COR-L47 (cell line): ENCODE measurements at regions not wholly inside any gene's neighbourhood (a gene's known extent, or its start where the extent isn't known, plus 50 kb on each side); places are given as distances from the start of the nearest gene placed in this dataset.

ENCODE experiments used
- DNase-seq: peaks from one replicate; lab custom pipeline; 2025; lab: John Stamatoyannopoulos, UW

DNA sequence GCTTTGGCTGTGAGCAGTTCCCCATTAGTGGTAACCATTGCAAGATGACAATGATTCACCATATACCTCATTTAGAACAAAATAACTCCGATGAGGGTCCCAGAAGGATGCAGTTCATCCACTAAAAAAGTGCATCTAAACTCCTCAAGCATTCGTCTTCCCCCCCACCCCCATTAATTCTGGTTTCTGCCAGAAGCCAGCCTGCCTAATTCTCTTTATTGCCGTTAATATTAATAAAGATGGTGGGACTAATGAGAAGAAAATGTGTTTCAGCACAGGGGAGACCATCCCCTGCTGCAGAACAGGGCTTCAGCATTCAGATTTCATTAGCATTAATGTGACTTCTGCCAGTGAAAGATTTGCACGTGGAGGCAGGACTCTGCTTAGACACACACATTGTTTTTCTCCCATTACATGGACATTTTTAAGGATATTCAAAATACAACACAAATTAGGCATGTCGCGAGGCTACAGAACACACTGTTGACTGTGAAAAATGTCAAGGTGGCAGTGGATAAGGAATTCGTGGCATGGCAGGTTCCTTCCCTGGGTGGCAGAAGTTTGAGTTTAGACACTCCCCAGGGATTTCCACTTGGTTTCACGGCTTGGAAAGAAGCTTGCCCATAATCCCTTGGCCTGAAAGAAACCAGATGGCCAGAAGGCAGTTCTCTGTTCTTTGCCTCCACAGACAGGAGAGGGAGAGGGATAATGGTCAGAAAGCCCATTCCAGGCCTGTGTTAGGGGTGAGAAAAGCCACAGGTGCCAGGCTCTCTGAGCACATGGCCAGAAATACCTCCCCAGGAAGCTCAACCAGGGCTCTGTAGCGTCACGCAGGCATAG, 236.5 kb downstream of the FOXO1 start:
- no peak for DNase-seq

DNA sequence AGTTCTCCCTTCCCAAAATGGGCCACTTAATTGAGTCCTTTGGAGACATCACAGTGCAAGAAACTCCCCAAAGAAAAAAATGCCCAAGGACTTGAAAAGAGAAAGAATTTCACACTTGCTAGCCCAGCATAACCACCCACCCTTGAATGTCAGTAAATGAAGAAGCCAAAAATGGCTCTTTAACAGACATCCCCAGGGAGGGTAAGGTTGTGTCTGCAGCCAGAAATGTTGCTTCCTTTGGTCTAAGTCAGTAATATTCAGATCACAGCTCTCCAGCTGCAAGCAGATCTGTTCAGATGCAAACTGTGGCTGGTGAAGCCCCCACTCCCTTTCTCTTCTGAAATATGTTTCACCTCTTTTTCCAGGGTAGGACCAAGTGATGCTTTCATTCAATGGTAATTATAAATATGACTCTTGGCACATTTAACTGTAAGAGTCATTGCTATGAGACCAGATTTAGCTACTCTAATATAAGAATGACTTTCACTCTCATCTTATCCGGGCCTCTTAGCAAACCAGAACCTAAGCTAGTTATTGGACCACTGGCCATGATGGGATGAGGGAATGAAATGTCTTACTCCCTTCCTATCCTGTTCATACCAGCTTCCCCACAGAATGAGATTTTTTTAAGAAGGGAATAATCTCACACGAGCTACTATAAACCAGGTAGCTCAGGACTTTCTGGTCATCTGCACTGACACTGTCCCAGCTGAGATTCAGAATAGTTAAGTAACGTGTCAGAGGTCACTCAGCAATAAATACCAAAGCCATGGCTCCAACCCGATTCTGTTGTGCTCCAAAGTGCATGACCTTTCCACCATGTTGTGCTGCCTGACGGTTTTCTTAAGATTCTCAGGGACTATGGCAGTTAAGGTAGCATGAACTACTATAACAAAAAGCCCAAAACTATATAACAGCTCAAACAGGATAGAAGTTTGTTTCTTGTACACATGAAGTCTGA, 234.1 kb downstream of the FOXO1 start:
- no peak for DNase-seq

DNA sequence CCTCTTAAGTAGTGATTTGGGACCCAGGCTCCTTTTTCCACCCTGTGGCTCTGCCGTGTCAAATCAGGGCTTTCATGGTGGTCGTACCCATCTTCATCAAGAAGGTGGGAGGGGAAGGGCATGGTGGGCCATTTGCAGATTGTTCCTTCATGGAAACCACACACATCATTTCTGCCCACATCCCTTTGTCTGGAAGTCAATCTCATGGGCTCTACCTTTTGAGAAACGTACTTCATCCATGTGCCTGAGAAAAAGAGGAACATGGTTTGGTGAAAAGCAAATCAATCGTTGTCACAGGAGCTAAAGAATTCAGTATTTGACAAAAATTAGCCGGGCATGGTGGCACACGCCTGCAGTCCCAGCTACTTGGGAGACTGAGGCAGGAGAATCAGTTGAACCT, 233.4 kb downstream of the FOXO1 start:
- DNase-seq: no peak

DNA sequence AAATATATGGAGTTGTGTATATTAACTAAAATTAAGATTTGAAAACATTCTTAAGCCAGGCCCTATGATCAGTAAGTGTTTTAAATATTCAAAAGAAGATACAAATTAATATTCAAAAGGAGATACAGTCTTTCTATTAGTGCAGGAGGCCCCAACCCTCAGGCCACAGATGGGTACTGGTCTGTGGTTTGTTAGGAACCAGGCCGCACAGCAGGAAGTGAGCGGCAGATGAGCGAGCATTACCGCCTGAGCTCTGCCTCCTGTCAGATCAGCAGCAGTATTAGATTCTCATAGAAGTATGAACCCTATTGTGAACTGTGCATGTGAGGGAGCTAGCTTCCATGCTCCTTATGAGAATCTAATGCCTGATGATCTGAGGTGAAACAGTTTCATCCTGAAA, 232.9 kb downstream of the FOXO1 start:
- DNase-seq: no peak

- DNase-seq: no peak
Measured at GRCh38 chr13:40434516-40435397, 231.7 kb downstream of the FOXO1 start.

GRCh38 chr13:40438022-40438680, 228.3 kb downstream of the FOXO1 start:
- DNase-seq: no peak

GRCh38 chr13:40438999-40439797, 227.2 kb downstream of the FOXO1 start:
- DNase-seq: no peak

GRCh38 chr13:40439928-40440327, 226.5 kb downstream of the FOXO1 start:
- no peak for DNase-seq

- no peak for DNase-seq
Measured at GRCh38 chr13:40440990-40441820, 225.2 kb downstream of the FOXO1 start.

DNA sequence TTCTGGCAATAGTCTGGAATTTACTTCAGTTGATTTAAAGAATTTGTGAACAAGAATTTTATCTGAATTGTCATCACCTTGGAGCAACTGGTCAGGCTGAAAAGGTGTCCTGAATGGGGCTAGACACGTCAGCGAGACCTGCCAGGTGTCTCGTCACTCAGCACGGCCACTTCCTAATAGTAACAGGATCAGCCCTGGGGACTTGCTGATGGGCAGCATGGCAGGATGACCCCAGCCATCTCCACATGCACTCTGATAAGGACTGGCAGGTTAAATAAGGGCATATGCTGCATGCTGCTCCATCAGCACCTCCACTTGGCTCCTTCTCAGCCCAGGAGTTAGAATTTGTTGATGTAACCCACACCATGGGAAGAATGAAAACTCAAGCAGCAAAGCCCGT, 224.2 kb downstream of the FOXO1 start:
- DNase-seq: no peak

DNA sequence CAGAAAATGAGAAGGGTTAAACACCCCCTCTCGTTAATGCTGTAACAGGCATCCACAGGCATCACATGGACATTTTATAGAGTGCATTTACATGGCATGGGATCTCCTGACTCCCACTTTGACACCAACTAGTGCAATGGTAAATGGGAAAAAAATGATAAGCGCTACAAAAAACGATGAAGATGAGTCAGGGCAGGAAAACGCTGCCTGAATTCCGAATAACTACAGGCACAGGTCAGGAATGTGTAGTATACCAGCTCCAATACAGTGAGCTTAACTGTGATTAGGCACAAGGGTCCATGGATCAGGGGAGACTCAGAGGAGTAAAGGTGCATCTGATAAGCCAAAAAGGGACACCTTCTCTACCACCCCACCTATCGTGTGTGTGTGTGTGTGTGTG, 223.6 kb downstream of the FOXO1 start:
- no peak for DNase-seq

GRCh38 chr13:40444241-40444640, 222.2 kb downstream of the FOXO1 start:
- no peak for DNase-seq

DNA sequence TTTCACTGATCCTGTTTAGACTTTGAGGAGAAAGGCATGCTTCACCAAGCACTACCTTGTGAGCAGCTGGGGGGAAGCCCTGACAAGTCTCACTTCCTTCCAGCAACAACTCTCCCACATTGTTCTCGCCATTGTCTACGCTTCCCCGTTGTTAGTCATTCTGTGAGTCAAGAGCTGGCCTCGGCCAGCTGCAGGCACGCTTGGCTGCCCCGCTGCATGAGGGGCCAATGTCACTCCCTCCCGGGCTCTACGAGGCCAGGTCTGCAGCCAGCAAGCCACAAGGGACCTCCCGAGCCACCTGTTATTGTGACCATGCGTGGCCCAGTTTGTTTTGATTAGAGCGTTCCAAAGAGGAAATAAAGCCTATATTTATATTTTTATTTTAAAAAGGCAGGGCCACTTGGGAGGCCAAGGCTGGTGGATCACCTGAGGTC, 220.9 kb downstream of the FOXO1 start:
- DNase-seq: no peak

GRCh38 chr13:40446365-40446764, 220.1 kb downstream of the FOXO1 start:
- no peak for DNase-seq

DNA sequence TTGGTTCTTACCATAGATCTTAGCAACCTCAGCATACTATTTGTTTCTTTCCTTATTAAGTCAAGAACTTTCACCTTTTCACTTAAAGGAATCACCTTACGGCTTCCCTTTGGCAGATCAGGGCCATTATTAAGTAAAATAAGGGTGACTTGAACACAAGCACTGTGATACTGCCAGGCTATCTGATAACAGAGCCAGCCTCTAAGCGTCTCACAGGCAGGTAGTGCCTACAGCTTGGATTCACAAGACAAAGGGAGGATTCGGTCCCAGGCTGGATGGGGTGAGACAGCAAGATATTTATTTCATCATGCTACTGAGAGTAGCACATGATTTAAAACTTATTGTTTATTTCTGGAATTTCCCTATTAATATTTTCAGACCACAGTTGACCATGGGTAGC, 218.6 kb downstream of the FOXO1 start:
- DNase-seq: no peak

DNA sequence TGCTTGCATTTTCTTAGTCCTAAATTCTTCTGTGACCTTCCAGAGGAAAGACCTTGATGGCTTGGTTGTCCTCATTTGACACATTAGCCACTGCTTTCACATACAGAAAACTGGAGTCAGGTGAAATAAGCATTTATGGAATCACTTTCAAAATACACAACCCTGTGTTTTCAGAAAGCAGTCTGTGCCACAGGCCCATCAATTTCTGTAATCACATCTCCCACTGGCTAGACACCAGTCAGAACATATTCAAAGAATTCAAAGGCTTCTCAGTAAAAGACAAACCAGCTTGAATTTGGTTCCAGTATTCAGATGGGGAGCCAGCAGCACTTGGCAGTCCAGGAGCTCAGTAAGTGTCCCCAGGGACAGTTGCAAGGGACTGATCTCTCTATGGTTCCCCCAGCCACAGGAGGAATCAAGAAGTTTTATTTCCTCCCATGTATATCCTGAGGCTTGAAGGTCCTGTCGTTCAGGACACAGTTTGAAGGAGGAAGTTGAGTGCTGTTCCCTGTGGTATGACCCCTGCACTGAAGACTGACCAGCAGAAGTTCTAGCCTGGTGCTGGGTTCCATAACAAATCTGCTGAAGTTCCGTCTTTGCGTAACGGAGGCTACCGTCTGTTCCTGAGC, 214.3 kb downstream of the FOXO1 start:
- no peak for DNase-seq

DNA sequence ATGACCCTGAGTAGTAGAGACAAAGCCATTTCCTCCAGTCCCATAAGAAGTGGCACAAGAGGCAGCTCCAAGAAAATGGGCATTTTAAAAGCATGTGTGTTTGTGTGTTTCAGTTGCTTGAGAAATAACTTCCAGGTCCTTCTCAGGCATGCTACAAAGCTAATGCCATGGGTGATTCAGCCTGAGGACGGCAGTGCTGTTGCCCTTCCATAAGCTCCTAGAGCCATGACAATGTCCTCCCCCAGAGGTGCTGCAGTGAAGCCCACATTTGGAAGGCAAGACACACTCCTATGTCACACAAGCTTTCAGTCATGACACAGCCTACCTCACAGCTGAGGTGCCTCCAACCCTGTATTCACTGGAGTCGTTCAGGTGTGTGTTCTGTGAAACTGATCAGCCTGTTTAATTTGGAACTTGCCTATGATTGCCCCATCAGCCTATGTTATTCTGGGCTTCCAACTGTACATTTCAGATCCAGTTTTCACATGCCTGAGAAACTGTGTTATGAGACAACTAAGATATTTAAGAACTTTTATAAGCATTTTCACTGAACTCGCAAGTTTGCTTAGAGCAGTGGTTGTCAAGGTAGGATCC, 213.6 kb downstream of the FOXO1 start:
- DNase-seq: no peak

GRCh38 chr13:40453351-40454021, 213.0 kb downstream of the FOXO1 start:
- DNase-seq: no peak
